ENCODE measurements at regions not wholly inside any gene's neighbourhood (a gene's known extent, or its start where the extent isn't known, plus 50 kb on each side); places are given as distances from the start of the nearest gene placed in this dataset.

DNA sequence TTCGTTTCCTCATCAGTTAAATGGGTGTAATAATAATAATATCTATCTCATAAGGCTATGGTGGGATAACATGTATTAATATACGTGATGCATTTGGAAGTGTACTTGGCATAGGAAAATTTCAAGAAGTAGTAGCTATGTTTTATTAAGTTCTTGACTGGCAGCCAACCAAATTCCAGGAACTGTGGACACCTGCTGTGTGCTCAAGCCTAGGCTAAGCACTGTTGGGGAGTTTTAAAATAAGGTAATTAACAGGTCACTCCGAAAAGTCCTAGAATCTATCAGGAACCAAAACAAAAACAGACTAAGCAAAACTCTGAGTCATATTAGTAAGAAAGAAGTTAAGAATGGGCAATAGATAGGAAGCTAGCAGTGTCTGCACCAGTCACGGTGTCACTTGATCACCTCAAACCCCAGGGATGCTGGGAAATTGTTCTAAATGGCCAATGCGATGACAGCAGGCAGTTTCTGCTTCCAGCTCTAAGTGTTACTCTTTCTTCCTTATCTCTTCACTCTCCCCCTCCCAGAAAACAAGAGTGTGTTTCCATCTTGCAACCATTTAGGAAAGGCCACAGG, 92.0 kb upstream of the GDF10 start:
- DNase-seq (ENCODE audit: low spot score in 2 of 2) = no peak
- H3K36me3 ChIP-seq = no peaks in the 10 kb centered on the region
- TF ChIP-seq, protein P1, sequence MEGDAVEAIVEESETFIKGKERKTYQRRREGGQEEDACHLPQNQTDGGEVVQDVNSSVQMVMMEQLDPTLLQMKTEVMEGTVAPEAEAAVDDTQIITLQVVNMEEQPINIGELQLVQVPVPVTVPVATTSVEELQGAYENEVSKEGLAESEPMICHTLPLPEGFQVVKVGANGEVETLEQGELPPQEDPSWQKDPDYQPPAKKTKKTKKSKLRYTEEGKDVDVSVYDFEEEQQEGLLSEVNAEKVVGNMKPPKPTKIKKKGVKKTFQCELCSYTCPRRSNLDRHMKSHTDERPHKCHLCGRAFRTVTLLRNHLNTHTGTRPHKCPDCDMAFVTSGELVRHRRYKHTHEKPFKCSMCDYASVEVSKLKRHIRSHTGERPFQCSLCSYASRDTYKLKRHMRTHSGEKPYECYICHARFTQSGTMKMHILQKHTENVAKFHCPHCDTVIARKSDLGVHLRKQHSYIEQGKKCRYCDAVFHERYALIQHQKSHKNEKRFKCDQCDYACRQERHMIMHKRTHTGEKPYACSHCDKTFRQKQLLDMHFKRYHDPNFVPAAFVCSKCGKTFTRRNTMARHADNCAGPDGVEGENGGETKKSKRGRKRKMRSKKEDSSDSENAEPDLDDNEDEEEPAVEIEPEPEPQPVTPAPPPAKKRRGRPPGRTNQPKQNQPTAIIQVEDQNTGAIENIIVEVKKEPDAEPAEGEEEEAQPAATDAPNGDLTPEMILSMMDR (IDR thresholded peaks at IDR 0.05) = no peak

DNA sequence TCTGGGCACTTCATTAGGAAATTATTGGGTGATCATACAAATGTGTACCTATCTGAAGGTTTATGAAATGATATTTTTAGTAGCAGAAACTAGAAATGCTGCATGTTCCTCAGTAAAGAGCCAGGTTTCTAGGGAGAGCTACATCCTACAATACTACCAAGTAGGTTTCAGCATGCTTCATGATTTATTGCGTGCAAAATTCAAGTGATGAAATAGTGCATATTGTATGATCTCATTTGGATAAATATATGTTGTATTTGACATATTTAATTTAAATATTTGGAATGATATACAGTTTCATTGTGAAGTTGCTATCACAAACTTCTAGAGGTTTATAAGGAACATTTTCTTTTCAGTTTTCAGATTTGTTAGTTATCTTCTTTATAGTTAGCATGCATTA, 90.5 kb upstream of the GDF10 start:
- peaks cover 0 to 10% of the 10 kb centered on the region in 2 donors for H3K9me3 ChIP-seq
- H3K4me1 ChIP-seq = no peaks in the 10 kb centered on the region
- DNase-seq (ENCODE audit: low spot score in 2 of 2) = no peak
- no peaks in the 10 kb centered on the region for H3K36me3 ChIP-seq
- no peak overlapping the region for H3K27ac ChIP-seq
- H3K27me3 ChIP-seq = no peaks in the 10 kb centered on the region
- no peak overlapping the region for H3K4me3 ChIP-seq
- intact Hi-C loops (cut with DNase I) = no loop called here
- TF ChIP-seq, protein P1 (IDR thresholded peaks at IDR 0.05) = no peak

More for the DNA sequence above, 92.0 kb upstream of the GDF10 start:
- peaks cover 0 to 10% of the 10 kb centered on the region in 2 donors for H3K9me3 ChIP-seq
- H3K4me1 ChIP-seq = no peaks in the 10 kb centered on the region
- no peak overlapping the region for H3K4me3 ChIP-seq
- no peak overlapping the region for H3K27ac ChIP-seq
- intact Hi-C loops (cut with DNase I) = no loop called here
- H3K27me3 ChIP-seq = no peaks in the 10 kb centered on the region

DNA sequence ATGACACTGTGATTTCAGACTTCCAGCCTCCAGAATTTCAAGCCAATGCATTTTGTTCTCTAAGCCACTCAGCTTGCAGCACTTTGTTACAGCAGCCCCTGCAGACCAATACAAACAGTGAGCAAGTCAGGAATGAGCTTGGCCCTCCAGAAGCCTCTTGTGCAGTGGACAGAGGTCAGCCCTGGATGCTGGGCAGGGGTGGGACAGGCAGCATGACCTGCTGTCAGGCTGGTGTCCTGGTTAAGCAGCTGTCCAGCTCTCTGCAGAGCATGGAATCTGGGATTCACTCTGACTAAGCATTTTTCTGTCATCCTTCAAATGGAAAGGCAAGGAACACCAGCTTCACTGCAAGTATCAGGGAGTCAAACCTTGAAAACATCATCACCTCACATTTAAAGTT, 85.5 kb upstream of the GDF10 start:
- no peaks in the 10 kb centered on the region for H3K36me3 ChIP-seq
- H3K9me3 ChIP-seq = peaks cover 0 to 10% of the 10 kb centered on the region in 2 donors
- H3K27ac ChIP-seq = no peak overlapping the region
- H3K27me3 ChIP-seq = no peaks in the 10 kb centered on the region
- no peak overlapping the region for H3K4me3 ChIP-seq
- no peaks in the 10 kb centered on the region for H3K4me1 ChIP-seq
- DNase-seq (ENCODE audit: low spot score in 2 of 2) = no peak
- intact Hi-C loops (cut with DNase I) = no loop called here
- TF ChIP-seq, protein P1 (IDR thresholded peaks at IDR 0.05) = no peak

DNA sequence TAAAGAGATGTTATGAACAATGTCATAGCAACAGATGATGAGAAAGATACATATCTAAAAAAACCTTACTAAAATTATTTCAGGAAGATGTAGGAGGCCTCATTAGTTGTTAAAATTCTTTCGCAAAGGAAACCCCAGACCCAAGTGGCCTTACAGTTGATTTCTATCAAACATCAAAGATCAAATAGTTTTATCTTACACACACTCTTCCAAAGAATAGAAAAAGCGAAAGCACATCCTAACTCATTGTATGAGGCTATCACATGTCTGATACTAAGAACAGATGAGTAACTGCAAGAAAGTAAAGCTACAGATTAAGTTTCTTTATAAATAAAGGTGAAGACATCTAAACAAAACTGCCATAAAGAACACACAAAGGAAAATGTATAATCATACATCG, 82.9 kb upstream of the GDF10 start:
- Histone ChIP-seq H3K9me3 (peaks cover 0 to 6% of the 10 kb centered on the region in 2 donors), H3K27ac (no peak overlapping the region), H3K4me3 (no peak overlapping the region), H3K36me3 (no peaks in the 10 kb centered on the region), H3K27me3 (no peaks in the 10 kb centered on the region), H3K4me1 (no peaks in the 10 kb centered on the region)
- TF ChIP-seq, protein P1 (IDR thresholded peaks at IDR 0.05) = no peak
- intact Hi-C loops (cut with DNase I) = no loop called here
- DNase-seq (ENCODE audit: low spot score in 2 of 2) = no peak

DNA sequence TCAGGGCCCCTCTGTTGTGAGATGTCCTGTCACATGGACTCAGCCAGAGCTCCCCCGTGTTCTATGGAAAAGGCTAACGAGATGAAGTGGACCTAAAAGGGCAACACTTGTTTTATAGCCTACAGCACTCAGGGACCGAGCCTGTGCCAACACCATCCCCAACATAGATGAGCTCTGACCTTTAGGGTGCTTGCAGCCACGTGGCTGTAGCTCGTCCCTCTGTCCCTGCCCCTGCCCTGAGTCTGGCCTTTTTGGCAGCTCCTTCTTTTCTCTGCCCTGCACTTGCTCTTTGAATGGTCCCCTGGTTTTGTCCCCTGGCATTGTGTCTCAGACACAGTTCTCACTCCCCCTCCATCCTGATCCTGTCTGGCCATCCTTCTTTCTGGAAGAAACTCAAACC, 81.2 kb upstream of the GDF10 start:
- H3K27ac ChIP-seq = no peak overlapping the region
- H3K36me3 ChIP-seq = no peaks in the 10 kb centered on the region
- TF ChIP-seq, protein P1 (IDR thresholded peaks at IDR 0.05) = no peak
- intact Hi-C loops (cut with DNase I) = no loop called here
- no peaks in the 10 kb centered on the region for H3K9me3 ChIP-seq
- H3K27me3 ChIP-seq = no peaks in the 10 kb centered on the region
- no peaks in the 10 kb centered on the region for H3K4me1 ChIP-seq
- DNase-seq (ENCODE audit: low spot score in 2 of 2) = no peak
- H3K4me3 ChIP-seq = no peak overlapping the region

DNA sequence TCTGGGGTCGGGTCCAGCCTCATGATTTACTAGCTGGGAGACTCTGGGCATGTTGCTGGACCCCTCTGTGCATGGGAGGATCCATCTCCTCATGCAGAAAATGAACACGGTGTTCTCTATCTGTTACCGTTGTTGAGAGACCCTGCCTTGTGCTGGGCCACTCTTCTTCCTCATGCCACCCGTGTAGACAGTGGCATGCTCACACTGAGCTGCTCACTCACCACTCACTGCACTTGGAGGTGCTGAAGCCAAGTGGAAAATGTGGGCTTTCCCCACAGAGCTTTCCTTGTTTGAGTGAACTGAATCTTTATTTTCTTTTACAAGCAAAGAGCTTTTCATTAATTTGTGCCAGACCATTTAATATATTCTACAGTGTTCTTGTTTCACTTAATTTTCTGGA, 77.5 kb upstream of the GDF10 start:
- Histone ChIP-seq H3K27ac (no peak overlapping the region), H3K4me1 (no peaks in the 10 kb centered on the region), H3K9me3 (no peaks in the 10 kb centered on the region), H3K4me3 (no peak overlapping the region), H3K27me3 (no peaks in the 10 kb centered on the region), H3K36me3 (no peaks in the 10 kb centered on the region)
- DNase-seq (ENCODE audit: low spot score in 2 of 2) = no peak
- intact Hi-C loops (cut with DNase I) = no loop called here
- TF ChIP-seq, protein P1 (IDR thresholded peaks at IDR 0.05) = no peak
